MM.1S (cell line): ENCODE measurements at regions not wholly inside any gene's neighbourhood (a gene's known extent, or its start where the extent isn't known, plus 50 kb on each side); places are given as distances from the start of the nearest gene placed in this dataset.

ENCODE experiments used
- DNase-seq: peaks from one replicate; pipeline ENCODE4 v3.0.0-alpha.2; 2015
- H2AFZ ChIP-seq: fragments of 300-600 bp; sonication (generic); 2 replicates; pipeline ENCODE4 v1.6.0; 2016; ENCODE audit warnings: antibody characterized with exemption, low read length
- H3F3A ChIP-seq: fragments of 300-600 bp; sonication (generic); 2 replicates; pipeline ENCODE4 v1.6.1; 2016; ENCODE audit warnings: mild to moderate bottlenecking, antibody characterized with exemption, low read length, moderate library complexity, mixed read lengths; ENCODE audit not compliant: insufficient read depth
- H3K27ac ChIP-seq: fragments of 300-600 bp; sonication (generic); 2 replicates; pipeline ENCODE4 v1.5.1; 2016; ENCODE audit warnings: mild to moderate bottlenecking, low read length
- H3K27me3 ChIP-seq: fragments of 300-600 bp; sonication (generic); replicated peaks from 2 replicates; pipeline ENCODE4 v1.6.0; 2016; ENCODE audit warnings: low read length; ENCODE audit not compliant: insufficient read depth
- H3K36me3 ChIP-seq: fragments of 300-600 bp; sonication (generic); replicated peaks from 2 replicates; pipeline ENCODE4 v1.6.1; 2016; ENCODE audit warnings: mild to moderate bottlenecking, low read length, mixed read lengths; ENCODE audit not compliant: insufficient read depth
- H3K4me1 ChIP-seq: fragments of 300-600 bp; sonication (generic); 2 replicates; pipeline ENCODE4 v1.6.1; 2016; ENCODE audit warnings: low read length, mixed read lengths
- H3K4me2 ChIP-seq: fragments of 300-600 bp; sonication (generic); 2 replicates; pipeline ENCODE4 v1.6.0; 2016; ENCODE audit warnings: low read depth, low read length
- H3K4me3 ChIP-seq: fragments of 300-600 bp; sonication (generic); 2 replicates; pipeline ENCODE4 v1.5.1; 2016; ENCODE audit warnings: low read length, mixed read lengths
- H3K79me2 ChIP-seq: fragments of 300-600 bp; sonication (generic); 2 replicates; pipeline ENCODE4 v1.6.1; 2016; ENCODE audit warnings: mixed run types, low read length, mixed read lengths
- H3K9ac ChIP-seq: fragments of 300-600 bp; sonication (generic); 2 replicates; pipeline ENCODE4 v1.6.1; 2016; ENCODE audit warnings: low read length, mixed read lengths
- H3K9me2 ChIP-seq: fragments of 300-600 bp; sonication (generic); replicated peaks from 2 replicates; pipeline ENCODE4 v1.6.1; 2016; ENCODE audit warnings: mild to moderate bottlenecking, low read length, mixed read lengths; ENCODE audit not compliant: insufficient read depth
- H3K9me3 ChIP-seq: fragments of 300-600 bp; sonication (generic); replicated peaks from 2 replicates; pipeline ENCODE4 v1.6.1; 2016; ENCODE audit warnings: mild to moderate bottlenecking, low read length, mixed read lengths; ENCODE audit not compliant: insufficient read depth
- H4K20me1 ChIP-seq: fragments of 300-600 bp; sonication (generic); 2 replicates; pipeline ENCODE4 v1.6.1; 2016; ENCODE audit warnings: mild to moderate bottlenecking, low read length, moderate library complexity, mixed read lengths; ENCODE audit not compliant: insufficient read depth
- EZH2 ChIP-seq: fragments of 300-600 bp; sonication (generic); optimal IDR thresholded peaks from 2 replicates; pipeline ENCODE3; 2017; ENCODE audit warnings: low read depth, mild to moderate bottlenecking, antibody characterized with exemption, low read length, mixed read lengths
- EZH2phosphoT487 ChIP-seq: fragments of 300-600 bp; sonication (generic); IDR thresholded peaks from 2 replicates; pipeline ENCODE4 v1.6.1; 2018; ENCODE audit warnings: antibody characterized with exemption, low read length
- TF ChIP-seq, protein P1 (sequence below): fragments of 300-600 bp; sonication (generic); IDR thresholded peaks from 2 replicates; pipeline ENCODE4 v1.5.1; 2016; ENCODE audit warnings: antibody characterized with exemption, low read length, mixed read lengths

DNA sequence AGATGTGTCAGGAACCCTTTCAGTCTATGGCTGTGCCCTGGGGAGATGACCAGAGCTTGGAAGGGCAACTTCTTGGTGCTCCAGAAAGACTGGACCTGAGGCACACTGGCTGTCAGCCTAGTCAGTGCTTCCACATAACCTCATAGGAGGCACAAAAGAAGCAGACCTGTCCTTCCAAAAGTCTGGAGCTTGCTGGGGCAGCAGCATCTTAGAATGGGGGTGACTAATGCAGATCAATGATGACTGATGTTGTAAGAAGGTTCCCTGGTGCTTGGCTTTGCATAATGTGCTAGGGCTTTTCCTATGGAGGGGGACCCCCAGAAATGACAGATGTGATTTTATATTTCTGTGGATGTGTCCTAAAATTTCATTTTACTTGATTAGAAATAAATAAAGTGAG lies 255.7 kb upstream of the THUMPD2 start:
- H3K79me2 ChIP-seq, result no peaks in the 10 kb centered on the region
- no peaks in the 10 kb centered on the region for H3K9me2 ChIP-seq
- H3K27me3 ChIP-seq, result no peaks in the 10 kb centered on the region
- peaks cover under 1% of the 10 kb centered on the region; the same call in 1 of the 2 replicates for H3K4me1 ChIP-seq
- no peaks in the 10 kb centered on the region for H4K20me1 ChIP-seq
- H2AFZ ChIP-seq, result no peak overlapping the region
- H3K9ac ChIP-seq, result no peak overlapping the region
- H3K4me2 ChIP-seq, result no peak overlapping the region
- H3F3A ChIP-seq, result no peaks in the 10 kb centered on the region
- H3K36me3 ChIP-seq, result no peaks in the 10 kb centered on the region
- TF ChIP-seq EZH2phosphoT487 (no peak), EZH2 (no peak)
- TF ChIP-seq, protein P1, sequence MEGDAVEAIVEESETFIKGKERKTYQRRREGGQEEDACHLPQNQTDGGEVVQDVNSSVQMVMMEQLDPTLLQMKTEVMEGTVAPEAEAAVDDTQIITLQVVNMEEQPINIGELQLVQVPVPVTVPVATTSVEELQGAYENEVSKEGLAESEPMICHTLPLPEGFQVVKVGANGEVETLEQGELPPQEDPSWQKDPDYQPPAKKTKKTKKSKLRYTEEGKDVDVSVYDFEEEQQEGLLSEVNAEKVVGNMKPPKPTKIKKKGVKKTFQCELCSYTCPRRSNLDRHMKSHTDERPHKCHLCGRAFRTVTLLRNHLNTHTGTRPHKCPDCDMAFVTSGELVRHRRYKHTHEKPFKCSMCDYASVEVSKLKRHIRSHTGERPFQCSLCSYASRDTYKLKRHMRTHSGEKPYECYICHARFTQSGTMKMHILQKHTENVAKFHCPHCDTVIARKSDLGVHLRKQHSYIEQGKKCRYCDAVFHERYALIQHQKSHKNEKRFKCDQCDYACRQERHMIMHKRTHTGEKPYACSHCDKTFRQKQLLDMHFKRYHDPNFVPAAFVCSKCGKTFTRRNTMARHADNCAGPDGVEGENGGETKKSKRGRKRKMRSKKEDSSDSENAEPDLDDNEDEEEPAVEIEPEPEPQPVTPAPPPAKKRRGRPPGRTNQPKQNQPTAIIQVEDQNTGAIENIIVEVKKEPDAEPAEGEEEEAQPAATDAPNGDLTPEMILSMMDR, result no peak
- no peak for DNase-seq
- H3K27ac ChIP-seq, result no peak overlapping the region
- H3K9me3 ChIP-seq, result no peaks in the 10 kb centered on the region
- no peak overlapping the region for H3K4me3 ChIP-seq

DNA sequence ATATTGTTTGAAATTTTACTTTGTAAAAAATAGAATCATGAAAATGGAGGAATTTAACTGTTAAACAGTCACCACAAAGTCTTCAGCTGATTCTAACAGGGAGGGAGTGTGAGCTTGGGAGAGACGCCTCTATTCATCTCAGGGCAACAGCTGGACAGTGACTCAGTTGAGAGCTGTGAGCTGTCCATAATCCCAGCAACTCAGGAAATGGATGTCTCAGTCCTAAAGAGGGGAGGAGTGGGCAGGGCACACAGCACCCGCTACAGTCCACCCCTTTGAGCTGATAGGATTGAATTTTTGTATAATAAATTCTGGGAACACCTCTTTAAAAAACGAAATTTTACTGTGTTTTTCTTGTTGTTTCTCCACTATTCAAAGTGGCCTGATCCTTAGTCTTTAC lies 255.1 kb upstream of the THUMPD2 start:
- Histone ChIP-seq H3K9me2 (no peaks in the 10 kb centered on the region), H2AFZ (no peak overlapping the region), H3K4me3 (no peak overlapping the region), H4K20me1 (no peaks in the 10 kb centered on the region), H3K4me1 (peaks cover 7% of the 10 kb centered on the region), H3K4me2 (no peak overlapping the region), H3F3A (no peaks in the 10 kb centered on the region), H3K27me3 (no peaks in the 10 kb centered on the region), H3K9ac (no peak overlapping the region), H3K9me3 (no peaks in the 10 kb centered on the region), H3K79me2 (no peaks in the 10 kb centered on the region), H3K36me3 (no peaks in the 10 kb centered on the region), H3K27ac (no peak overlapping the region)
- DNase-seq, result no peak
- TF ChIP-seq EZH2phosphoT487, result no peak
- TF ChIP-seq, protein P1, result no peak

DNA sequence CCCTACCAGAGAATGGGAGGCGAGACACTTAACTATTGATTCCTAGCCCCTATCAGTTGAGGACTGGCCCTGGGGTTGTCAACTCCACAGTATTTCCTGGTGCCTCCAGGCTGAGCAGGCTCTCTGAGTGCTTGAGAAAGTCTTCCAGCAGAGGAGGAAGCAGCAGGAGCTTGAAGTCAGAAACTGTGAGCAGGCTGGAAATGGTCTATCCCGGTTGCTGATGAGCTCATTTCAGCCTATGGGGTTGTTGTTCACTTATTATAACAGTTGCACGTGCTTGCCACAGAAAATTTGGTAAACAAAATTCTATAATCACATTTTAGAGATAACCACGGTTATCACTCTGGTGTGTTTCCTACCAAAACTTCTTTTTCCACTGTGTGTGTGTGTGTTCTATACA lies 254.7 kb upstream of the THUMPD2 start:
- no peak for DNase-seq
- Histone ChIP-seq H3K27me3 (no peaks in the 10 kb centered on the region), H3K36me3 (no peaks in the 10 kb centered on the region), H3K4me1 (peaks cover 9% of the 10 kb centered on the region), H3F3A (peaks cover 2% of the 10 kb centered on the region; the same call in 1 of the 2 replicates), H3K9ac (no peak overlapping the region), H3K27ac (no peak overlapping the region), H4K20me1 (no peaks in the 10 kb centered on the region), H2AFZ (no peak overlapping the region), H3K79me2 (no peaks in the 10 kb centered on the region), H3K9me2 (no peaks in the 10 kb centered on the region), H3K9me3 (no peaks in the 10 kb centered on the region), H3K4me2 (no peak overlapping the region), H3K4me3 (no peak overlapping the region)
- no peak for TF ChIP-seq EZH2
- TF ChIP-seq, protein P1, result no peak
- TF ChIP-seq EZH2phosphoT487, result no peak
